ENCODE measurements at regions not wholly inside any gene's neighbourhood (a gene's known extent, or its start where the extent isn't known, plus 50 kb on each side); places are given as distances from the start of the nearest gene placed in this dataset.

DNA sequence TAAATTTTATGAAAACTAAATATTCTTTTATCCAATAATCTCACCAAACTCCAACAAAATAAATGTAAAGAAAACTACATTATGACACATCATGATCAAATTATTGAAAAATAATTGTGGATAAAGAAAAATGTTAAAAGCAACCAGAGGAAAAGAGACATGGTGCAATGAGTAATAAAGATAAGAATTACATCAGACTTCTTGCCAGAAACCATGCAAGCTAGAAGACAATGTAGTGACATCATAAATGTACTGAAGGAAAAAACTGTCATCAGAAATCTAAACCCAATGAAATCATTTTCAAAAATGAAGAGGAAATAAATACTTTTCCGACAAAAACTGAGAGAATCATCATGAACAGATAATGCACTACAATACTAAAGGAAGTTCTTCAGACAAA, 135.9 kb upstream of the EOLA2 start:
- Histone ChIP-seq H3K4me3 (ENCODE audit: low read depth in 1 of 3, low read length in 3 of 3) (no peak overlapping the region), H3K9ac (ENCODE audit: low read depth in 1 of 2, low read length in 2 of 2) (no peak overlapping the region), H3K4me1 (ENCODE audit: control insufficient read depth in 4 of 4, insufficient read depth in 4 of 4, low read length in 3 of 4) (no peaks in the 10 kb centered on the region), H3K9me3 (ENCODE audit: control insufficient read depth in 4 of 4, low read length in 3 of 4) (no peaks in the 10 kb centered on the region), H3K27ac (ENCODE audit: low read depth in 1 of 2, low read length in 2 of 2) (no peak overlapping the region), H3K36me3 (ENCODE audit: control insufficient read depth in 4 of 4, insufficient read depth in 3 of 4, low read depth in 1 of 4, low read length in 3 of 4) (no peaks in the 10 kb centered on the region), H3K27me3 (ENCODE audit: control insufficient read depth in 4 of 4, insufficient read depth in 4 of 4, low read length in 3 of 4) (no peaks in the 10 kb centered on the region)
- 84% methylated on average over 1 of the region's 1 CpG for WGBS
- TF ChIP-seq YY1 (IDR thresholded peaks at IDR 0.05) (no peak), EGR1 (IDR thresholded peaks at IDR 0.05; ENCODE audit: low read depth in 2 of 2) (no peak), HNF4G (IDR thresholded peaks at IDR 0.05) (no peak), FOXA1 (IDR thresholded peaks at IDR 0.05) (no peak), JUND (IDR thresholded peaks at IDR 0.05) (no peak), NR2F2 (IDR thresholded peaks at IDR 0.05) (no peak), RXRA (IDR thresholded peaks at IDR 0.05) (no peak)
- TF ChIP-seq, protein P1, sequence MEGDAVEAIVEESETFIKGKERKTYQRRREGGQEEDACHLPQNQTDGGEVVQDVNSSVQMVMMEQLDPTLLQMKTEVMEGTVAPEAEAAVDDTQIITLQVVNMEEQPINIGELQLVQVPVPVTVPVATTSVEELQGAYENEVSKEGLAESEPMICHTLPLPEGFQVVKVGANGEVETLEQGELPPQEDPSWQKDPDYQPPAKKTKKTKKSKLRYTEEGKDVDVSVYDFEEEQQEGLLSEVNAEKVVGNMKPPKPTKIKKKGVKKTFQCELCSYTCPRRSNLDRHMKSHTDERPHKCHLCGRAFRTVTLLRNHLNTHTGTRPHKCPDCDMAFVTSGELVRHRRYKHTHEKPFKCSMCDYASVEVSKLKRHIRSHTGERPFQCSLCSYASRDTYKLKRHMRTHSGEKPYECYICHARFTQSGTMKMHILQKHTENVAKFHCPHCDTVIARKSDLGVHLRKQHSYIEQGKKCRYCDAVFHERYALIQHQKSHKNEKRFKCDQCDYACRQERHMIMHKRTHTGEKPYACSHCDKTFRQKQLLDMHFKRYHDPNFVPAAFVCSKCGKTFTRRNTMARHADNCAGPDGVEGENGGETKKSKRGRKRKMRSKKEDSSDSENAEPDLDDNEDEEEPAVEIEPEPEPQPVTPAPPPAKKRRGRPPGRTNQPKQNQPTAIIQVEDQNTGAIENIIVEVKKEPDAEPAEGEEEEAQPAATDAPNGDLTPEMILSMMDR (IDR thresholded peaks at IDR 0.05; ENCODE audit: low read depth, low read length, missing input control): no peak
- no peak for DNase-seq (ENCODE audit: low spot score)

- Histone ChIP-seq H3K27me3 (ENCODE audit: control insufficient read depth in 4 of 4, insufficient read depth in 4 of 4, low read length in 3 of 4) (no peaks in the 10 kb centered on the region), H3K27ac (ENCODE audit: low read depth in 1 of 2, low read length in 2 of 2) (no peak overlapping the region), H3K4me1 (ENCODE audit: control insufficient read depth in 4 of 4, insufficient read depth in 4 of 4, low read length in 3 of 4) (peaks cover 2 to 17% (median 15%) of the 10 kb centered on the region in 4 donors), H3K9ac (ENCODE audit: low read depth in 1 of 2, low read length in 2 of 2) (no peak overlapping the region), H3K36me3 (ENCODE audit: control insufficient read depth in 4 of 4, insufficient read depth in 3 of 4, low read depth in 1 of 4, low read length in 3 of 4) (no peaks in the 10 kb centered on the region), H3K9me3 (ENCODE audit: control insufficient read depth in 4 of 4, low read length in 3 of 4) (no peaks in the 10 kb centered on the region), H3K4me3 (ENCODE audit: low read depth in 1 of 3, low read length in 3 of 3) (no peak overlapping the region)
- TF ChIP-seq HNF4G (IDR thresholded peaks at IDR 0.05): no peak
- TF ChIP-seq TAF1 (conservative IDR thresholded peaks at IDR 0.05): no peak
- TF ChIP-seq FOXA1 (IDR thresholded peaks at IDR 0.05): no peak
- 88% methylated on average over 2 of the region's 2 CpGs for WGBS
- DNase-seq (ENCODE audit: low spot score): no peak
Measured at GRCh38 chrX:150080497-150080896, 142.2 kb upstream of the EOLA2 start.

DNA sequence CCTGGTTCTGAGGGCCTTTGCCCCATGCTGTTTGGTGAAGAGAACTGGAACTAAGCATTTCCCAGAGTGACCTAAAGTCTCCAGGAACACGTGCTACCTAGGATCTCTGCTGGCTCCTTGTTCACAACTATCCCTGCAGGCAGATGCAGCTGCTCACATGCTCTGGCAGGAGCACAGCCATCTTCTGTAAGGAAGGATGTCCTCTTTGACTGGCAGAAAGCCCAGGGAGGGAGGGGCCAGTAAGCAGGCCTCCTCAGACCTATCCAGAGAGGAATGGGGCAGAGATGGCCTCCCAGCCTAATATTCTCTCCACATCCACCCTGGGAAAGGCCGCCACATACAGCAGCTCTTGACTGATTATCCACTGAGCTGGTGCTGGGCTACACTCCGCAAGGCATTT, 142.8 kb upstream of the EOLA2 start:
- no peak overlapping the region for H3K27ac ChIP-seq (ENCODE audit: low read depth in 1 of 2, low read length in 2 of 2)
- no peaks in the 10 kb centered on the region for H3K27me3 ChIP-seq (ENCODE audit: control insufficient read depth in 4 of 4, insufficient read depth in 4 of 4, low read length in 3 of 4)
- H3K9ac ChIP-seq (ENCODE audit: low read depth in 1 of 2, low read length in 2 of 2): no peak overlapping the region
- H3K36me3 ChIP-seq (ENCODE audit: control insufficient read depth in 4 of 4, insufficient read depth in 3 of 4, low read depth in 1 of 4, low read length in 3 of 4): no peaks in the 10 kb centered on the region
- no peak for TF ChIP-seq HNF4A (conservative IDR thresholded peaks at IDR 0.05)
- no peak for TF ChIP-seq TAF1 (conservative IDR thresholded peaks at IDR 0.05)
- no peak for TF ChIP-seq JUND (IDR thresholded peaks at IDR 0.05)
- no peaks in the 10 kb centered on the region for H3K9me3 ChIP-seq (ENCODE audit: control insufficient read depth in 4 of 4, low read length in 3 of 4)
- no peak for DNase-seq (ENCODE audit: low spot score)
- H3K4me1 ChIP-seq (ENCODE audit: control insufficient read depth in 4 of 4, insufficient read depth in 4 of 4, low read length in 3 of 4): peaks cover 2 to 17% (median 15%) of the 10 kb centered on the region in 4 donors
- H3K4me3 ChIP-seq (ENCODE audit: low read depth in 1 of 3, low read length in 3 of 3): no peak overlapping the region
- WGBS: 88% methylated on average over 3 of the region's 3 CpGs

- H3K36me3 ChIP-seq (ENCODE audit: control insufficient read depth in 4 of 4, insufficient read depth in 3 of 4, low read depth in 1 of 4, low read length in 3 of 4): no peaks in the 10 kb centered on the region
- no peaks in the 10 kb centered on the region for H3K9me3 ChIP-seq (ENCODE audit: control insufficient read depth in 4 of 4, low read length in 3 of 4)
- DNase-seq (ENCODE audit: low spot score): no peak
- peak overlapping the region; percentile 7 to 85 for H3K27ac ChIP-seq (ENCODE audit: low read depth in 1 of 2, low read length in 2 of 2)
- WGBS: 35% methylated on average over 5 of the region's 5 CpGs
- H3K27me3 ChIP-seq (ENCODE audit: control insufficient read depth in 4 of 4, insufficient read depth in 4 of 4, low read length in 3 of 4): no peaks in the 10 kb centered on the region
- H3K9ac ChIP-seq (ENCODE audit: low read depth in 1 of 2, low read length in 2 of 2): no peak overlapping the region
- peaks cover 2 to 17% (median 15%) of the 10 kb centered on the region in 4 donors for H3K4me1 ChIP-seq (ENCODE audit: control insufficient read depth in 4 of 4, insufficient read depth in 4 of 4, low read length in 3 of 4)
- TF ChIP-seq HNF4A (conservative IDR thresholded peaks at IDR 0.05) (peak in 1 of 2 donors; percentile 15), RAD21 (IDR thresholded peaks at IDR 0.05) (peak in 1 of 2 donors; percentile 3), JUND (IDR thresholded peaks at IDR 0.05) (peak; percentile 29 to 82), YY1 (IDR thresholded peaks at IDR 0.05) (peak; percentile 19), FOXA2 (IDR thresholded peaks at IDR 0.05) (no peak), RXRA (IDR thresholded peaks at IDR 0.05) (peak; percentile 6 to 9)
- TF ChIP-seq, protein P2, sequence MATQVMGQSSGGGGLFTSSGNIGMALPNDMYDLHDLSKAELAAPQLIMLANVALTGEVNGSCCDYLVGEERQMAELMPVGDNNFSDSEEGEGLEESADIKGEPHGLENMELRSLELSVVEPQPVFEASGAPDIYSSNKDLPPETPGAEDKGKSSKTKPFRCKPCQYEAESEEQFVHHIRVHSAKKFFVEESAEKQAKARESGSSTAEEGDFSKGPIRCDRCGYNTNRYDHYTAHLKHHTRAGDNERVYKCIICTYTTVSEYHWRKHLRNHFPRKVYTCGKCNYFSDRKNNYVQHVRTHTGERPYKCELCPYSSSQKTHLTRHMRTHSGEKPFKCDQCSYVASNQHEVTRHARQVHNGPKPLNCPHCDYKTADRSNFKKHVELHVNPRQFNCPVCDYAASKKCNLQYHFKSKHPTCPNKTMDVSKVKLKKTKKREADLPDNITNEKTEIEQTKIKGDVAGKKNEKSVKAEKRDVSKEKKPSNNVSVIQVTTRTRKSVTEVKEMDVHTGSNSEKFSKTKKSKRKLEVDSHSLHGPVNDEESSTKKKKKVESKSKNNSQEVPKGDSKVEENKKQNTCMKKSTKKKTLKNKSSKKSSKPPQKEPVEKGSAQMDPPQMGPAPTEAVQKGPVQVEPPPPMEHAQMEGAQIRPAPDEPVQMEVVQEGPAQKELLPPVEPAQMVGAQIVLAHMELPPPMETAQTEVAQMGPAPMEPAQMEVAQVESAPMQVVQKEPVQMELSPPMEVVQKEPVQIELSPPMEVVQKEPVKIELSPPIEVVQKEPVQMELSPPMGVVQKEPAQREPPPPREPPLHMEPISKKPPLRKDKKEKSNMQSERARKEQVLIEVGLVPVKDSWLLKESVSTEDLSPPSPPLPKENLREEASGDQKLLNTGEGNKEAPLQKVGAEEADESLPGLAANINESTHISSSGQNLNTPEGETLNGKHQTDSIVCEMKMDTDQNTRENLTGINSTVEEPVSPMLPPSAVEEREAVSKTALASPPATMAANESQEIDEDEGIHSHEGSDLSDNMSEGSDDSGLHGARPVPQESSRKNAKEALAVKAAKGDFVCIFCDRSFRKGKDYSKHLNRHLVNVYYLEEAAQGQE (IDR thresholded peaks at IDR 0.05): peak; percentile 18
- TF ChIP-seq, protein P3, sequence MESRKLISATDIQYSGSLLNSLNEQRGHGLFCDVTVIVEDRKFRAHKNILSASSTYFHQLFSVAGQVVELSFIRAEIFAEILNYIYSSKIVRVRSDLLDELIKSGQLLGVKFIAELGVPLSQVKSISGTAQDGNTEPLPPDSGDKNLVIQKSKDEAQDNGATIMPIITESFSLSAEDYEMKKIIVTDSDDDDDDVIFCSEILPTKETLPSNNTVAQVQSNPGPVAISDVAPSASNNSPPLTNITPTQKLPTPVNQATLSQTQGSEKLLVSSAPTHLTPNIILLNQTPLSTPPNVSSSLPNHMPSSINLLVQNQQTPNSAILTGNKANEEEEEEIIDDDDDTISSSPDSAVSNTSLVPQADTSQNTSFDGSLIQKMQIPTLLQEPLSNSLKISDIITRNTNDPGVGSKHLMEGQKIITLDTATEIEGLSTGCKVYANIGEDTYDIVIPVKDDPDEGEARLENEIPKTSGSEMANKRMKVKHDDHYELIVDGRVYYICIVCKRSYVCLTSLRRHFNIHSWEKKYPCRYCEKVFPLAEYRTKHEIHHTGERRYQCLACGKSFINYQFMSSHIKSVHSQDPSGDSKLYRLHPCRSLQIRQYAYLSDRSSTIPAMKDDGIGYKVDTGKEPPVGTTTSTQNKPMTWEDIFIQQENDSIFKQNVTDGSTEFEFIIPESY (IDR thresholded peaks at IDR 0.05): no peak
- no peak overlapping the region for H3K4me3 ChIP-seq (ENCODE audit: low read depth in 1 of 3, low read length in 3 of 3)
Measured at GRCh38 chrX:150084496-150085229, 146.4 kb upstream of the EOLA2 start.
